K562 (cell line): ENCODE measurements at regions not wholly inside any gene's neighbourhood (a gene's known extent, or its start where the extent isn't known, plus 50 kb on each side); places are given as distances from the start of the nearest gene placed in this dataset.

Source experiments
- ATAC-seq: fragments of 200-7000 bp; cut with Tn5 transposase; 3 replicates; pipeline ENCODE4 v1.9.1; 2020; ENCODE audit warnings: moderate library complexity
- BruUV-seq: library from RNA; stranded (reverse); fragments of 400-500 nt; replicated peaks from 2 replicates; lab custom pipeline; 2021; lab: Mats Ljungman, UMichigan
- CTCF ChIA-PET: fragments of 300-600 bp; formaldehyde crosslinking; extraction: SDS; loops from one replicate; lab custom pipeline; 2021; ENCODE audit warnings: low intra/inter-chr PET ratio; lab: Yijun Ruan, JAX
- POLR2A ChIA-PET: fragments of 300-600, 350-650 bp; sonication (Branson Sonifier 250); formaldehyde crosslinking; extraction: SDS; loops from one replicate; lab custom pipeline; 2021; ENCODE audit warnings: antibody characterized with exemption, inconsistent platforms; lab: Yijun Ruan, JAX
- DNase-seq, 4 experiments: peaks; one replicate each; pipeline versions ENCODE4 v3.0.0 to v3.0.0-alpha.2; 2011 to 2018; ENCODE audit warnings: low spot score in 3 of 4, mixed read lengths in 3 of 4; ENCODE audit errors: extremely low read depth in 1 of 4
- FAIRE-seq: peaks from 2 replicates; lab custom pipeline; 2011; peaks lifted over from hg19 to GRCh38; lab: Jason Lieb, UNC
- H2AFZ ChIP-seq: 2 replicates; pipeline ENCODE4 v1.6.0; 2011; ENCODE audit warnings: low read depth, low read length, control low read depth, inconsistent platforms
- H3K27ac ChIP-seq: fragments of 200-600 bp; 3 replicates; pipeline ENCODE4 v1.8.0; 2011; ENCODE audit warnings: low read depth, mild to moderate bottlenecking, control low read depth, inconsistent platforms, low read length, moderate library complexity, mixed read lengths; ENCODE audit errors: extremely low read depth
- H3K27me3 ChIP-seq, 2 experiments: fragments of 300-600 bp in 1 of 2; 2 replicates in 1 of 2; 3 replicates in 1 of 2; pipeline versions ENCODE4 v1.6.0 to v1.8.0; 2011; ENCODE audit warnings: inconsistent platforms in 2 of 2, low read length in 2 of 2, mild to moderate bottlenecking in 1 of 2, mixed read lengths in 1 of 2, moderate library complexity in 1 of 2; ENCODE audit not compliant: control insufficient read depth in 2 of 2, insufficient read depth in 2 of 2
- H3K36me3 ChIP-seq: fragments of 300-600 bp; 3 replicates; pipeline ENCODE4 v1.8.0; 2011; ENCODE audit warnings: mild to moderate bottlenecking, low read length, inconsistent platforms; ENCODE audit not compliant: control insufficient read depth, insufficient read depth
- H3K4me1 ChIP-seq, 2 experiments: fragments of 200-600 bp in 1 of 2; replicated peaks in 1 of 2; 2 replicates in 1 of 2; 3 replicates in 1 of 2; pipeline versions ENCODE4 v1.5.1 to v1.8.0; 2011; ENCODE audit warnings: inconsistent platforms in 2 of 2, low read length in 2 of 2, mild to moderate bottlenecking in 1 of 2, mixed read lengths in 1 of 2, moderate library complexity in 1 of 2; ENCODE audit not compliant: control insufficient read depth in 2 of 2, insufficient read depth in 2 of 2
- H3K4me2 ChIP-seq: 2 replicates; pipeline ENCODE4 v1.6.1; 2011; ENCODE audit warnings: low read length, control low read depth, inconsistent platforms, mixed read lengths; ENCODE audit not compliant: insufficient read depth
- H3K4me3 ChIP-seq: fragments of 200-600 bp; sonication (generic), shearing (Covaris generic); 2 replicates; pipeline ENCODE4 v1.5.1; 2016; ENCODE audit warnings: control low read depth, inconsistent platforms
- H3K79me2 ChIP-seq: fragments of 200-600 bp; 3 replicates; pipeline ENCODE4 v1.8.0; 2011; ENCODE audit warnings: low read length, inconsistent platforms; ENCODE audit not compliant: control insufficient read depth, insufficient read depth
- H3K9ac ChIP-seq, 2 experiments: 2 replicates each; pipeline versions ENCODE4 v1.6.0 to v1.6.1; 2011; ENCODE audit warnings: low read depth in 2 of 2, low read length in 2 of 2, control low read depth in 1 of 2, inconsistent platforms in 1 of 2, mild to moderate bottlenecking in 1 of 2, mixed read lengths in 1 of 2; ENCODE audit not compliant: insufficient read depth in 1 of 2
- H3K9me1 ChIP-seq: one replicate; pipeline ENCODE4 v1.6.0; 2011; ENCODE audit warnings: inconsistent platforms, mild to moderate bottlenecking, low read length, moderate library complexity; ENCODE audit not compliant: control insufficient read depth, insufficient read depth
- H3K9me3 ChIP-seq: replicated peaks from 2 replicates; pipeline ENCODE4 v1.5.1; 2011; ENCODE audit warnings: low read depth, low read length, inconsistent platforms; ENCODE audit not compliant: control insufficient read depth, insufficient read depth
- H4K20me1 ChIP-seq: replicated peaks from 2 replicates; pipeline ENCODE4 v1.6.1; 2011; ENCODE audit warnings: low read length, inconsistent platforms, mixed read lengths; ENCODE audit not compliant: control insufficient read depth, insufficient read depth
- ARID1B ChIP-seq: fragments of 450-650 bp; IDR thresholded peaks from 2 replicates; pipeline ENCODE4 v1.6.1; 2016; ENCODE audit warnings: antibody characterized with exemption, mild to moderate bottlenecking, inconsistent platforms
- CBFA2T2 ChIP-seq: fragments of 450-650 bp; conservative IDR thresholded peaks from 2 replicates; pipeline ENCODE4 v1.6.1; 2017; ENCODE audit warnings: mild to moderate bottlenecking
- CBFA2T3 ChIP-seq: fragments of 450-650 bp; IDR thresholded peaks from 2 replicates; pipeline ENCODE4 v1.6.1; 2017
- NELFE ChIP-seq: IDR thresholded peaks from 2 replicates; pipeline ENCODE4 v1.6.1; 2011; ENCODE audit warnings: mild to moderate bottlenecking; ENCODE audit not compliant: insufficient read depth, insufficient read length
- NFE2L1 ChIP-seq: fragments of 450-650 bp; IDR thresholded peaks from 2 replicates; pipeline ENCODE4 v1.6.1; 2016; ENCODE audit warnings: missing genetic modification characterization, low read depth, mild to moderate bottlenecking, missing compliant biosample characterization, moderate library complexity, borderline replicate concordance
- TAL1 ChIP-seq: fragments of 450-650 bp; IDR thresholded peaks from 2 replicates; pipeline ENCODE4 v1.6.1; 2016; ENCODE audit warnings: mild to moderate bottlenecking
- TCF3 ChIP-seq: sonication (generic); formaldehyde crosslinking; IDR thresholded peaks from 2 replicates; pipeline ENCODE4 v1.4.0; 2020; ENCODE audit warnings: mild to moderate bottlenecking, missing genetic modification reagents
- WGBS: fragments of 100-300 bp; shearing (Covaris generic); methylation state at CpG from one replicate; pipeline ENCODE4 v1.1.6; 2016; ENCODE audit warnings: low coverage, mixed read lengths; ENCODE audit not compliant: insufficient coverage; ENCODE audit errors: missing lambda C conversion rate; 5-methylcytosine and 5-hydroxymethylcytosine counted together
- in situ Hi-C: fragments of 300-500 bp; cut with MboI; formaldehyde crosslinking; loops from 4 replicates; pipeline ENCODE4 v1.15.0; 2018; ENCODE audit warnings: inconsistent platforms, mixed read lengths
- intact Hi-C: fragments of 100-400 bp; cut with micrococcal nuclease; formaldehyde crosslinking; loops from 2 replicates; pipeline ENCODE4 v1.14.2; 2022
- TF ChIP-seq, protein P1 (sequence below): fragments of 250-450 bp; sonication (Bioruptor Pico); IDR thresholded peaks from 2 replicates; pipeline ENCODE4 v1.4.0; 2020; ENCODE audit warnings: mild to moderate bottlenecking, moderate library complexity, borderline replicate concordance

DNA sequence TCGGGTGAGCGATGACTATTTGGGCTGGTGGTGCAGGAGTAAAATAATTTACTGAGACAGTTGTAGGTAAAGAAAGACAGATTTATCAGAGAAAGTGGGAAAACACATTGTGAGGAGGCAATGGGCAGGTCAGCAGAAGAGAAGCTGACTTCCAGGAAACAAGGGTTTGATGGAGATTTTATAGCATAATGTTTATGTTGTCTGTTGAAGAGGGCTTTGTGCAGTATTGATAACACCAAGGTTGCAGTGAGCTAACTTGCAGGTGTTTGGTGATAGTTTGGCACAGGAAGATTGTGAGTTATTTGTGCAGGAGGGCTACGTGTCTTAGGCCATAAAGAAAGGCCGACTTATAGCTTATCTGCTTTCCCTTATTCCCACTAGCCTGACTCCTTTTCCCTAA is 72.2 kb downstream of the DHRS2 start:
- Histone ChIP-seq H3K9me3 (no peaks in the 10 kb centered on the region; the same call in 1 of the 2 replicates), H3K4me2 (no peak overlapping the region; the same call in 1 of the 2 replicates), H3K4me1 (no peaks in the 10 kb centered on the region), H2AFZ (no peak overlapping the region), H3K79me2 (no peaks in the 10 kb centered on the region), H3K4me3 (no peak overlapping the region), H3K27me3 (no peaks in the 10 kb centered on the region), H3K36me3 (no peaks in the 10 kb centered on the region), H3K27ac (no peak overlapping the region), H4K20me1 (no peaks in the 10 kb centered on the region), H3K9me1 (no peaks in the 10 kb centered on the region), H3K9ac (no peak overlapping the region)
- BruUV-seq: no TSS peak
- DNase-seq: peak in 1 of 4 experiments; percentile 2
- intact Hi-C loops (no loop called here), in situ Hi-C loops (no loop called here)
- FAIRE-seq: no peak
- no peak for ATAC-seq
- ChIA-PET CTCF (no interaction called here), POLR2A (interaction anchor here (0.9 kb wide), 1 partner anchor 31 kb away, joined by 3 read pairs; no protein-coding TSS in a partner anchor)
- 0% methylated on average over 3 of the region's 4 CpGs for WGBS
- TF ChIP-seq ARID1B (peak; percentile 43; the same call in 1 of the 2 replicates), TAL1 (peak; percentile 43; the same call in 1 of the 2 replicates), TCF3 (CRISPR knock-in tag) (peak; percentile 48), NELFE (no peak), NFE2L1 (tag) (no peak), CBFA2T3 (peak; percentile 65), CBFA2T2 (peak; percentile 31)
- TF ChIP-seq, protein P1, sequence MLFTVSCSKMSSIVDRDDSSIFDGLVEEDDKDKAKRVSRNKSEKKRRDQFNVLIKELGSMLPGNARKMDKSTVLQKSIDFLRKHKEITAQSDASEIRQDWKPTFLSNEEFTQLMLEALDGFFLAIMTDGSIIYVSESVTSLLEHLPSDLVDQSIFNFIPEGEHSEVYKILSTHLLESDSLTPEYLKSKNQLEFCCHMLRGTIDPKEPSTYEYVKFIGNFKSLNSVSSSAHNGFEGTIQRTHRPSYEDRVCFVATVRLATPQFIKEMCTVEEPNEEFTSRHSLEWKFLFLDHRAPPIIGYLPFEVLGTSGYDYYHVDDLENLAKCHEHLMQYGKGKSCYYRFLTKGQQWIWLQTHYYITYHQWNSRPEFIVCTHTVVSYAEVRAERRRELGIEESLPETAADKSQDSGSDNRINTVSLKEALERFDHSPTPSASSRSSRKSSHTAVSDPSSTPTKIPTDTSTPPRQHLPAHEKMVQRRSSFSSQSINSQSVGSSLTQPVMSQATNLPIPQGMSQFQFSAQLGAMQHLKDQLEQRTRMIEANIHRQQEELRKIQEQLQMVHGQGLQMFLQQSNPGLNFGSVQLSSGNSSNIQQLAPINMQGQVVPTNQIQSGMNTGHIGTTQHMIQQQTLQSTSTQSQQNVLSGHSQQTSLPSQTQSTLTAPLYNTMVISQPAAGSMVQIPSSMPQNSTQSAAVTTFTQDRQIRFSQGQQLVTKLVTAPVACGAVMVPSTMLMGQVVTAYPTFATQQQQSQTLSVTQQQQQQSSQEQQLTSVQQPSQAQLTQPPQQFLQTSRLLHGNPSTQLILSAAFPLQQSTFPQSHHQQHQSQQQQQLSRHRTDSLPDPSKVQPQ (CRISPR knock-in tag): no peak
